Ovary (tissue), 7 donors: ENCODE measurements at regions not wholly inside any gene's neighbourhood (a gene's known extent, or its start where the extent isn't known, plus 50 kb on each side); places are given as distances from the start of the nearest gene placed in this dataset.

Experiments
- DNase-seq, 5 donors: peaks; one replicate each; pipeline ENCODE4 v3.0.0-alpha.2; 2019 to 2020
- H3K27ac ChIP-seq, 2 donors: fragments of 200-600 bp; one replicate each; pipeline versions ENCODE4 v1.5.1 to v1.8.0; 2019 to 2022
- H3K27me3 ChIP-seq: fragments of 200-600 bp; one replicate; pipeline ENCODE4 v1.8.0; 2022
- H3K36me3 ChIP-seq: fragments of 200-600 bp; sonication (generic); one replicate; pipeline ENCODE4 v1.5.1; 2019
- H3K4me1 ChIP-seq: one replicate; pipeline ENCODE4 v1.8.1; 2013; ENCODE audit warnings: mild to moderate bottlenecking, moderate library complexity; ENCODE audit not compliant: insufficient read depth
- H3K4me3 ChIP-seq: fragments of 200-600 bp; sonication (generic); one replicate; pipeline ENCODE4 v1.5.1; 2017
- H3K9me3 ChIP-seq, 2 donors: fragments of 200-600 bp in 1 of 2; sonication (generic) in 1 of 2; one replicate each; pipeline versions ENCODE4 v1.5.1 to v1.8.1; 2013 to 2019; ENCODE audit warnings: mild to moderate bottlenecking in 1 of 2, moderate library complexity in 1 of 2
- CTCF ChIP-seq, 3 donors: fragments of 450-650 bp in 2 of 3; fragments of 200-600 bp in 1 of 3; IDR thresholded peaks; one replicate each; pipeline versions ENCODE4 v1.5.1 to v1.8.0; 2016 to 2022; ENCODE audit warnings: antibody characterized with exemption in 3 of 3, mild to moderate bottlenecking in 1 of 3
- EP300 ChIP-seq: sonication (generic); formaldehyde crosslinking; IDR thresholded peaks from one replicate; pipeline ENCODE4 v1.6.1; 2017; ENCODE audit warnings: antibody characterized with exemption
- POLR2A ChIP-seq: fragments of 450-650 bp; IDR thresholded peaks from one replicate; pipeline ENCODE4 v1.6.1; 2017; ENCODE audit warnings: antibody characterized with exemption, mild to moderate bottlenecking, moderate library complexity
- WGBS, 3 donors: extraction: QIAGEN DNeasy Blood & Tissue Kit in 1 of 3; methylation state at CpG; one replicate each; pipeline versions ENCODE4 v1.1.5 to v1.1.7; 2013 to 2017; 5-methylcytosine and 5-hydroxymethylcytosine counted together
- intact Hi-C, 4 donors: fragments of 100-400 bp; cut with DNase I; formaldehyde crosslinking; loops; one replicate each; pipeline versions ENCODE4 v1.11.0 to v1.15.1; 2022 to 2023
- donor health status: DM: no; HTN: no; CAD: no; lungs with moderate emphysema.
- donor health status: DM: no; HTN: no; CAD: no.
- donor health status: Bipolar disorder and iron deficiency.
- donor health status: DM: no; HTN: no; CAD: no.
- donor health status: DM: yes; HTN: yes; CAD: no.

GRCh38 chr5:165508286-165508685 lies 2002.9 kb downstream of the MAT2B start:
- TF ChIP-seq CTCF (IDR thresholded peaks at IDR 0.05): no peak
- no peak for TF ChIP-seq POLR2A
- WGBS, 3 donors: 75 to 88% (median 77%) methylated on average over 1 of the region's 1 CpG
- Histone ChIP-seq H3K9me3 (no peaks in the 10 kb centered on the region), H3K27me3 (no peaks in the 10 kb centered on the region), H3K4me1 (no peaks in the 10 kb centered on the region), H3K4me3 (no peak overlapping the region), H3K27ac (no peak overlapping the region), H3K36me3 (no peaks in the 10 kb centered on the region)
- no peak for DNase-seq
- intact Hi-C loops: no loop called here

DNA sequence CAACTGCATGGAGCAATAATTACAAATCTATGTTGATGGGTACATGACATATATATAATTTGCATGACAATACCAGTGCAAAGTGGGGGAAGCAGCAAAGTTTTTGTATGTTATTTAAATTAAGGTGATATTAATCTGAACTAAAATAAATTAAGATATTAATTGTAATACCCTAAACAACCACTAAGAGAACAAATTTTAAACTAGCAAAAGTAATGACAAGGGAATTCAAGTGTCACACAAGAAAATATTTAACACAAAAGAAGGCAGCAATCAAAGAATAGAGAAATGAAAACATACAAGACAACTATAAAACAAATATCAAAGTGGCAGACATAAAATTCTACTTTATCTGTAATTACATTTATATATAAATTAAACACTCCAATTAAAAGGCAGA lies 2003.4 kb downstream of the MAT2B start:
- Histone ChIP-seq H3K27me3 (no peaks in the 10 kb centered on the region), H3K9me3 (no peaks in the 10 kb centered on the region), H3K36me3 (no peaks in the 10 kb centered on the region), H3K4me3 (no peak overlapping the region), H3K4me1 (no peaks in the 10 kb centered on the region), H3K27ac (no peak overlapping the region)
- DNase-seq: no peak
- no peak for TF ChIP-seq CTCF (IDR thresholded peaks at IDR 0.05)
- TF ChIP-seq POLR2A: no peak
- TF ChIP-seq EP300: no peak
- intact Hi-C loops: no loop called here

GRCh38 chr5:165521816-165522610 lies 2016.6 kb downstream of the MAT2B start:
- DNase-seq: no peak
- H3K4me3 ChIP-seq: no peak overlapping the region
- no peaks in the 10 kb centered on the region for H3K9me3 ChIP-seq
- intact Hi-C loops: no loop called here
- no peaks in the 10 kb centered on the region for H3K4me1 ChIP-seq
- no peak overlapping the region for H3K27ac ChIP-seq
- H3K27me3 ChIP-seq: no peaks in the 10 kb centered on the region
- WGBS, 3 donors: 19 to 27% (median 20%) methylated on average over 8 of the region's 8 CpGs
- TF ChIP-seq POLR2A (no peak), EP300 (no peak), CTCF (IDR thresholded peaks at IDR 0.05) (no peak)
- no peaks in the 10 kb centered on the region for H3K36me3 ChIP-seq

GRCh38 chr5:165525271-165525670 lies 2019.9 kb downstream of the MAT2B start:
- Histone ChIP-seq H3K4me1 (no peaks in the 10 kb centered on the region), H3K27me3 (no peaks in the 10 kb centered on the region), H3K36me3 (no peaks in the 10 kb centered on the region), H3K4me3 (no peak overlapping the region), H3K9me3 (no peaks in the 10 kb centered on the region), H3K27ac (no peak overlapping the region)
- TF ChIP-seq CTCF (IDR thresholded peaks at IDR 0.05): no peak
- TF ChIP-seq EP300: no peak
- no peak for TF ChIP-seq POLR2A
- intact Hi-C loops: no loop called here
- DNase-seq: no peak
- 83 to 89% (median 83%) methylated on average over 5 of the region's 5 CpGs for WGBS, 3 donors
